ENCODE measurements at regions not wholly inside any gene's neighbourhood (a gene's known extent, or its start where the extent isn't known, plus 50 kb on each side); places are given as distances from the start of the nearest gene placed in this dataset.
A peak's percentile ranks its signal among the peaks of the same experiment; 100 is the strongest.
"Not testable (repeated sequence)": the region's sequence is repeated elsewhere in the genome, so short reads cannot be mapped to it uniquely, and the experiment has no call there.

- not testable (repeated sequence) for H3K27me3 ChIP-seq (ENCODE audit: control insufficient read depth in 3 of 3, insufficient read depth in 3 of 3, low read length in 3 of 3); H3K4me1 ChIP-seq (ENCODE audit: control insufficient read depth in 3 of 3, insufficient read depth in 2 of 3, low read depth in 1 of 3, low read length in 2 of 3); H3K9me3 ChIP-seq (ENCODE audit: control insufficient read depth in 2 of 2, insufficient read depth in 1 of 2, low read depth in 1 of 2, low read length in 1 of 2); H3K36me3 ChIP-seq (ENCODE audit: control insufficient read depth in 3 of 3, insufficient read depth in 2 of 3, low read depth in 1 of 3, low read length in 3 of 3); H3K27ac ChIP-seq (ENCODE audit: low read depth in 1 of 3, low read length in 2 of 3); H3K4me3 ChIP-seq (ENCODE audit: low read depth in 1 of 3, low read length in 3 of 3); FAIRE-seq
- WGBS, 3 donors, result 47 to 58% (median 56%) methylated on average over 5 of the region's 5 CpGs
- peak; percentile 18 to 77 for DNase-seq
Observed at GRCh38 chr21:10270211-10270610, 251.2 kb upstream of the TPTE start.

- peak; percentile 0 to 15 for DNase-seq
- H3K4me3 ChIP-seq (ENCODE audit: low read depth in 1 of 3, low read length in 3 of 3); FAIRE-seq; H3K9me3 ChIP-seq (ENCODE audit: control insufficient read depth in 2 of 2, insufficient read depth in 1 of 2, low read depth in 1 of 2, low read length in 1 of 2); H3K36me3 ChIP-seq (ENCODE audit: control insufficient read depth in 3 of 3, insufficient read depth in 2 of 3, low read depth in 1 of 3, low read length in 3 of 3); H3K27me3 ChIP-seq (ENCODE audit: control insufficient read depth in 3 of 3, insufficient read depth in 3 of 3, low read length in 3 of 3); H3K27ac ChIP-seq (ENCODE audit: low read depth in 1 of 3, low read length in 2 of 3); H3K4me1 ChIP-seq (ENCODE audit: control insufficient read depth in 3 of 3, insufficient read depth in 2 of 3, low read depth in 1 of 3, low read length in 2 of 3): not testable (repeated sequence)
- 61 to 64% (median 61%) methylated on average over 4 of the region's 4 CpGs for WGBS, 3 donors
Observed at GRCh38 chr21:10271666-10272207, 249.6 kb upstream of the TPTE start.

- no peak for FAIRE-seq
- DNase-seq, result peak in 1 of 2 donors; percentile 32
- H3K4me1 ChIP-seq (ENCODE audit: control insufficient read depth in 3 of 3, insufficient read depth in 2 of 3, low read depth in 1 of 3, low read length in 2 of 3), result no peaks in the 10 kb centered on the region
- H3K27me3 ChIP-seq (ENCODE audit: control insufficient read depth in 3 of 3, insufficient read depth in 3 of 3, low read length in 3 of 3), result no peaks in the 10 kb centered on the region
- no peak overlapping the region for H3K27ac ChIP-seq (ENCODE audit: low read depth in 1 of 3, low read length in 2 of 3)
- 58 to 62% (median 62%) methylated on average over 5 of the region's 5 CpGs for WGBS, 3 donors
- no peak overlapping the region for H3K4me3 ChIP-seq (ENCODE audit: low read depth in 1 of 3, low read length in 3 of 3)
- no peaks in the 10 kb centered on the region for H3K36me3 ChIP-seq (ENCODE audit: control insufficient read depth in 3 of 3, insufficient read depth in 2 of 3, low read depth in 1 of 3, low read length in 3 of 3)
- peaks cover 2 to 7% of the 10 kb centered on the region in 2 donors for H3K9me3 ChIP-seq (ENCODE audit: control insufficient read depth in 2 of 2, insufficient read depth in 1 of 2, low read depth in 1 of 2, low read length in 1 of 2)
Observed at GRCh38 chr21:10272216-10272615, 249.2 kb upstream of the TPTE start.

- no peak overlapping the region for H3K4me3 ChIP-seq (ENCODE audit: low read depth in 1 of 3, low read length in 3 of 3)
- no peaks in the 10 kb centered on the region for H3K27me3 ChIP-seq (ENCODE audit: control insufficient read depth in 3 of 3, insufficient read depth in 3 of 3, low read length in 3 of 3)
- H3K9me3 ChIP-seq (ENCODE audit: control insufficient read depth in 2 of 2, insufficient read depth in 1 of 2, low read depth in 1 of 2, low read length in 1 of 2), result peaks cover 2 to 7% of the 10 kb centered on the region in 2 donors
- H3K4me1 ChIP-seq (ENCODE audit: control insufficient read depth in 3 of 3, insufficient read depth in 2 of 3, low read depth in 1 of 3, low read length in 2 of 3), result no peaks in the 10 kb centered on the region
- WGBS, 3 donors, result 61 to 72% (median 70%) methylated on average over 2 of the region's 2 CpGs
- FAIRE-seq (no peak), DNase-seq (peak in 1 of 2 donors; percentile 0)
- H3K27ac ChIP-seq (ENCODE audit: low read depth in 1 of 3, low read length in 2 of 3), result no peak overlapping the region
- no peaks in the 10 kb centered on the region for H3K36me3 ChIP-seq (ENCODE audit: control insufficient read depth in 3 of 3, insufficient read depth in 2 of 3, low read depth in 1 of 3, low read length in 3 of 3)
Observed at GRCh38 chr21:10273196-10273595, 248.2 kb upstream of the TPTE start.

- H3K36me3 ChIP-seq (ENCODE audit: control insufficient read depth in 3 of 3, insufficient read depth in 2 of 3, low read depth in 1 of 3, low read length in 3 of 3); H3K27ac ChIP-seq (ENCODE audit: low read depth in 1 of 3, low read length in 2 of 3); FAIRE-seq; H3K4me3 ChIP-seq (ENCODE audit: low read depth in 1 of 3, low read length in 3 of 3); H3K4me1 ChIP-seq (ENCODE audit: control insufficient read depth in 3 of 3, insufficient read depth in 2 of 3, low read depth in 1 of 3, low read length in 2 of 3); H3K9me3 ChIP-seq (ENCODE audit: control insufficient read depth in 2 of 2, insufficient read depth in 1 of 2, low read depth in 1 of 2, low read length in 1 of 2); H3K27me3 ChIP-seq (ENCODE audit: control insufficient read depth in 3 of 3, insufficient read depth in 3 of 3, low read length in 3 of 3): not testable (repeated sequence)
- peak in 1 of 2 donors; percentile 4 for DNase-seq
- 66 to 68% (median 67%) methylated on average over 3 of the region's 3 CpGs for WGBS, 3 donors
Observed at GRCh38 chr21:10273794-10274338, 247.5 kb upstream of the TPTE start.

Data from small intestine (tissue), 7 donors.